PC-3 (cell line): ENCODE measurements at regions not wholly inside any gene's neighbourhood (a gene's known extent, or its start where the extent isn't known, plus 50 kb on each side); places are given as distances from the start of the nearest gene placed in this dataset.

Experiments
- ATAC-seq: fragments of 200-7000 bp; cut with Tn5 transposase; 2 replicates; pipeline ENCODE4 v1.9.1; 2020; ENCODE audit warnings: mild to moderate bottlenecking, moderate library complexity
- BruUV-seq: library from RNA; stranded (reverse); fragments of 400-500 nt; replicated peaks from 2 replicates; lab custom pipeline; 2021; lab: Mats Ljungman, UMichigan
- CTCF ChIA-PET: fragments of 300-600 bp; sonication (Branson Sonifier 250); formaldehyde crosslinking; loops from one replicate; lab custom pipeline; 2022; ENCODE audit warnings: antibody characterized with exemption; lab: Charles Lee
- POLR2A ChIA-PET: fragments of 300-600 bp; sonication (Branson Sonifier 250); formaldehyde crosslinking; loops from one replicate; lab custom pipeline; 2022; ENCODE audit warnings: antibody characterized with exemption; ENCODE audit not compliant: unreplicated experiment; lab: Charles Lee
- DNase-seq: peaks from one replicate; pipeline ENCODE4 v3.0.0-alpha.2; 2015
- H2AFZ ChIP-seq: fragments of 300-600 bp; sonication (generic); 2 replicates; pipeline ENCODE4 v1.6.0; 2016; ENCODE audit warnings: antibody characterized with exemption, low read length
- H3F3A ChIP-seq: fragments of 300-600 bp; sonication (generic); one replicate; pipeline ENCODE4 v1.6.0; 2017; ENCODE audit warnings: antibody characterized with exemption, low read length, control low read depth, mild to moderate bottlenecking; ENCODE audit not compliant: unreplicated experiment
- H3K27ac ChIP-seq: fragments of 300-600 bp; sonication (generic); 2 replicates; pipeline ENCODE4 v1.5.1; 2016; ENCODE audit warnings: mild to moderate bottlenecking, low read length
- H3K27me3 ChIP-seq: fragments of 300-600 bp; sonication (generic); 2 replicates; pipeline ENCODE4 v1.6.1; 2016; ENCODE audit warnings: low read length, mixed read lengths
- H3K36me3 ChIP-seq: fragments of 300-600 bp; sonication (generic); 2 replicates; pipeline ENCODE4 v1.6.1; 2016; ENCODE audit warnings: low read depth, mixed run types, low read length, mixed read lengths
- H3K4me1 ChIP-seq: fragments of 300-600 bp; sonication (generic); 2 replicates; pipeline ENCODE4 v1.5.1; 2016; ENCODE audit warnings: low read length; ENCODE audit not compliant: insufficient read depth
- H3K4me2 ChIP-seq: fragments of 300-600 bp; sonication (generic); 2 replicates; pipeline ENCODE4 v1.6.0; 2016; ENCODE audit warnings: low read length
- H3K4me3 ChIP-seq: fragments of 300-600 bp; sonication (generic); 2 replicates; pipeline ENCODE4 v1.5.1; 2016; ENCODE audit warnings: mild to moderate bottlenecking, low read length, mixed read lengths
- H3K79me2 ChIP-seq: fragments of 300-600 bp; sonication (generic); 2 replicates; pipeline ENCODE4 v1.6.1; 2017; ENCODE audit warnings: low read length, mixed read lengths
- H3K9ac ChIP-seq: fragments of 300-600 bp; sonication (generic); 2 replicates; pipeline ENCODE4 v1.6.0; 2016; ENCODE audit warnings: mild to moderate bottlenecking, low read length
- H3K9me2 ChIP-seq: fragments of 300-600 bp; sonication (generic); replicated peaks from 2 replicates; pipeline ENCODE4 v1.6.1; 2016; ENCODE audit warnings: mixed run types, low read length, mixed read lengths
- H3K9me3 ChIP-seq: fragments of 300-600 bp; sonication (generic); 2 replicates; pipeline ENCODE4 v1.6.1; 2016; ENCODE audit warnings: low read length, mixed read lengths
- H4K20me1 ChIP-seq: fragments of 300-600 bp; sonication (generic); 2 replicates; pipeline ENCODE4 v1.6.1; 2016; ENCODE audit warnings: low read length, mixed read lengths
- CTCF ChIP-seq: fragments of 300-600 bp; sonication (generic); conservative IDR thresholded peaks from 2 replicates; pipeline ENCODE4 v1.5.1; 2017; ENCODE audit warnings: antibody characterized with exemption, low read depth, mild to moderate bottlenecking, low read length
- EZH2 ChIP-seq: fragments of 300-600 bp; sonication (generic); IDR thresholded peaks from one replicate; pipeline ENCODE4 v1.6.1; 2017; ENCODE audit warnings: antibody characterized with exemption, mild to moderate bottlenecking, low read length; ENCODE audit not compliant: unreplicated experiment
- EZH2phosphoT487 ChIP-seq: fragments of 300-600 bp; sonication (generic); IDR thresholded peaks from 2 replicates; pipeline ENCODE4 v1.6.1; 2018; ENCODE audit warnings: mild to moderate bottlenecking, antibody characterized with exemption, low read length, borderline replicate concordance
- intact Hi-C: fragments of 100-400 bp; cut with micrococcal nuclease; formaldehyde crosslinking; loops from 2 replicates; pipeline ENCODE4 v1.9.0; 2023

DNA sequence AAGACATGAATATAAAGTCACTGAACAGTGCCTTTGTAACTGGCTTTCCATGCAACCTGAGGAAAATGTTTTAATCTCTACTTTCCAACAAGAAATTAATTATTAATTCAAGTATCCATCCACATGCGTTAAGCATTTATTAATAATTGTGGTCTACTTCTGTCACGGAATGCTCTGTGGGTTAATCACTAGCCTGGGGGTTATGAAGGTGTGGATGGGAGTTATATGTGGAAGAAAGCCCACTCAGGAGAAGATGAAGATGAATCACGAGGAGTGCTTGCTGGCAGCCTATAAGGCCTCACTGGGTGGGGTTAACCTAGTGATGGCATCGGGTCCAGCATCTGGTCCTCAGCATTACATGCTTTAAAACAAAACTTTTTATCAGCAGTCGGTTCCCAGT, 99.5 kb upstream of the AVPR1A start:
- no peak for TF ChIP-seq EZH2phosphoT487
- TF ChIP-seq EZH2, result no peak
- TF ChIP-seq CTCF, result no peak
- H3K4me3 ChIP-seq, result no peak overlapping the region

GRCh38 chr12:63238892-63239291, 87.9 kb upstream of the AVPR1A start:
- CTCF ChIA-PET, result no interaction called here
- intact Hi-C loops, result no loop called here
- Histone ChIP-seq H3K9me3 (no peaks in the 10 kb centered on the region), H3K79me2 (no peaks in the 10 kb centered on the region), H3K4me1 (no peaks in the 10 kb centered on the region), H3F3A (no peaks in the 10 kb centered on the region), H3K9me2 (no peaks in the 10 kb centered on the region), H3K9ac (no peak overlapping the region), H3K36me3 (no peaks in the 10 kb centered on the region), H3K4me2 (no peak overlapping the region), H3K27me3 (peaks cover 10% of the 10 kb centered on the region), H3K27ac (no peak overlapping the region), H3K4me3 (no peak overlapping the region), H2AFZ (no peak overlapping the region), H4K20me1 (no peaks in the 10 kb centered on the region)
- ATAC-seq (no peak), DNase-seq (peak; percentile 41)
- POLR2A ChIA-PET, result no interaction called here
- BruUV-seq, result no TSS peak
- TF ChIP-seq CTCF (no peak), EZH2 (no peak), EZH2phosphoT487 (no peak)

More for the DNA sequence above, 99.5 kb upstream of the AVPR1A start:
- ChIA-PET CTCF (no interaction called here), POLR2A (no interaction called here)
- DNase-seq, result no peak
- ATAC-seq, result no peak
- no peak overlapping the region for H3K27ac ChIP-seq
- H3K4me2 ChIP-seq, result no peak overlapping the region
- H3K9me3 ChIP-seq, result no peaks in the 10 kb centered on the region
- peaks cover 53% of the 10 kb centered on the region for H3K27me3 ChIP-seq
- no peaks in the 10 kb centered on the region for H3K79me2 ChIP-seq
- H3K9ac ChIP-seq, result no peak overlapping the region
- H3K4me1 ChIP-seq, result no peaks in the 10 kb centered on the region
- no peaks in the 10 kb centered on the region for H3K36me3 ChIP-seq
- no peak overlapping the region for H2AFZ ChIP-seq
- no peaks in the 10 kb centered on the region for H4K20me1 ChIP-seq
- intact Hi-C loops, result no loop called here
- no peaks in the 10 kb centered on the region for H3F3A ChIP-seq
- H3K9me2 ChIP-seq, result no peaks in the 10 kb centered on the region
- no TSS peak for BruUV-seq

DNA sequence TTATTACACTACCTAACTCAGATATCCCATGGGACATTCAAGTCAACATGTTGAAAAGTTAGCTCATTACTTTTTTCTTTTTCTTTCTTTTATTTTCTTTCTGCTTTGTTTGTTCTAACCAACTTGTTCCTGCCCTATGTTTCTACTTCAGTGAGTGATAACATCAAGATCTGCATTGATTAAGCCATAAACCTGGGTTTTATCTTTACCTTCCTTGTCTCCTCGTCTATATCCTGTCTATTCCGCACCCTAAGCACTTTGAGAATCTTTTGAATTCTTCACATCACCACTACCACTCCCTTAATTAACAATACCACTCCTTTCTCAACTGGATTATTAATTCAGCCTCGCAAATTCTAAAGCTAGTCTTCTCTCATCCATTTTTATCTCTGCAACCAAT, 81.9 kb upstream of the AVPR1A start:
- Histone ChIP-seq H2AFZ (no peak overlapping the region), H3K27me3 (peaks cover 50% of the 10 kb centered on the region), H3K9me3 (no peaks in the 10 kb centered on the region), H3K4me3 (no peak overlapping the region), H4K20me1 (no peaks in the 10 kb centered on the region), H3K4me2 (no peak overlapping the region), H3K9ac (no peak overlapping the region), H3K27ac (no peak overlapping the region), H3K36me3 (no peaks in the 10 kb centered on the region), H3K9me2 (no peaks in the 10 kb centered on the region), H3K79me2 (no peaks in the 10 kb centered on the region), H3F3A (no peaks in the 10 kb centered on the region), H3K4me1 (no peaks in the 10 kb centered on the region)
- no peak for TF ChIP-seq EZH2
- no peak for TF ChIP-seq EZH2phosphoT487
- TF ChIP-seq CTCF, result no peak
- ChIA-PET CTCF (no interaction called here), POLR2A (no interaction called here)
- intact Hi-C loops, result no loop called here
- no TSS peak for BruUV-seq
- no peak for ATAC-seq
- DNase-seq, result no peak
